H54 (cell line): ENCODE measurements at regions not wholly inside any gene's neighbourhood (a gene's known extent, or its start where the extent isn't known, plus 50 kb on each side); places are given as distances from the start of the nearest gene placed in this dataset.

ENCODE experiments used
- DNase-seq: peaks from one replicate; pipeline ENCODE4 v3.0.0; 2011; ENCODE audit warnings: low spot score, mixed read lengths; ENCODE audit not compliant: insufficient read length
- FAIRE-seq: peaks from 3 replicates; lab custom pipeline; 2011; peaks lifted over from hg19 to GRCh38; lab: Jason Lieb, UNC
- POLR2A ChIP-seq: IDR thresholded peaks from 2 replicates; pipeline ENCODE4 v1.6.1; 2011; ENCODE audit warnings: low read depth, mild to moderate bottlenecking, low read length

DNA sequence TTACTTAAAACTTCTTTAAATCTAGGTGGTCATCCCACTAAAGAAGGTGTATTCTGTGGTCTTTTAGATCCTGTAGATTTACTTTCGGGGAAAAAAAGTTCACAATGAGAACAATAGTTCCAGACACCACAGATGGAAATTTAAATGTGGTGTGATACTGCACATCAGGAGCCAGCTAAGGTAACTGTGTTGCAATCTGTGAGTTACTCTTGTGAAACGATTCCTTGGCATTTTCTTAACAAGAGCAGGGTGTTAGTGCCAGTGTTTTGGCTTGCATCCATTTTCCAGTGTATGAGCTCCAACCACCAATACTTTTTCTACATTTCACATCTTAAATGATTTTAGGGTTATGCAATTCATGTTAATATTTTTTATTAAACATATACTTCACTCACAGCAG, 674.5 kb downstream of the CETN3 start:
- no peak for TF ChIP-seq POLR2A
- DNase-seq = no peak
- no peak for FAIRE-seq

DNA sequence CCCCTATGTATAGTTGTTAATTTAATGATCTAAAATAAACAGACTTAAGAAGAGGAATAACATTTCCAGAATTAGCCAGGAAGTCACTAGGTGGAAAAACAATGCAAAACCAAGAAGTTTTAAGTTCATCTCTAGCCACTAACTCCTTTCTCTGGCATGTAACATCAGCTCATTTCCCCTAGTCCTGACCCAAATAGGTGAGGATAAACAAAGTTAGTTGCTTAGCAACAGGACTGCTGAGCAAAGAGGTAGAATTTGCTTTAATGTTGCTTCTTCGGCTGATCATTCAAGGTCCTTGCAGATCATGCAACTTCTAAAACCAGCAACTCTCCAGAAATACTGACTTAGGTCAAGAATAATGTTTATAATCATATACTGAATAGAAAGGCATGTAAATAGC, 675.8 kb downstream of the CETN3 start:
- TF ChIP-seq POLR2A = no peak
- DNase-seq (no peak), FAIRE-seq (no peak)

DNA sequence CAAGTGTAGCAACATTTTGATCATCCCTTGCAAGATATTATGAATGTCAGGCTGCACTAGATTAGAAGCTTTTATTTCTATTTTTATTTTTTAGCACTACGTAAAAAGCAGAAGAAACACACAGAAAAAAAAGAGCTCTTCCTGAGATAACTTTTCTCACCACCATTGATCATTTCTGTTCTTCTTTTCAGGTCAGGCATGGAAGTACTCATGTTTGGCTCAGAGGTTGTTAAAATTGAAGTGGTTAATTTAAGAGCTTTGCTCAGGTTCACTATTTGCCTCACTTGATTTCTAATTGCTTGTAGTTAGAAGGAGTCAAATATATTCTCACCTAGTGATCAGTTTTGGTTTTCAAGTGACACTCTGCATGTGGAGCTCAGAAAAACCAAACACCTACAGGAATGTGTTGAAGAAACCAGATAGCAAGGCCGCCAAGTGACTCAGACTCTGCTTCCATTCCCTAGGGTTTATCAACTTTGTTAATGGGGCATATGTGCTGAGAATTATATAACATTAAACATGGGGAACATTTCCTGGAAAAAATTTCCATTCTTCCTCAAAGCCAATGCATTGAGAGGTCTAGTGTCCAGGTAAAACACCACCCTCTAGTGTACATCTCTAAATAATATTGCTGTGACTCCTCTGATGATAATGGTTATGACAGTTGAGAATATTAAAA, 679.8 kb downstream of the CETN3 start:
- no peak for FAIRE-seq
- DNase-seq = no peak
- TF ChIP-seq POLR2A = no peak

DNA sequence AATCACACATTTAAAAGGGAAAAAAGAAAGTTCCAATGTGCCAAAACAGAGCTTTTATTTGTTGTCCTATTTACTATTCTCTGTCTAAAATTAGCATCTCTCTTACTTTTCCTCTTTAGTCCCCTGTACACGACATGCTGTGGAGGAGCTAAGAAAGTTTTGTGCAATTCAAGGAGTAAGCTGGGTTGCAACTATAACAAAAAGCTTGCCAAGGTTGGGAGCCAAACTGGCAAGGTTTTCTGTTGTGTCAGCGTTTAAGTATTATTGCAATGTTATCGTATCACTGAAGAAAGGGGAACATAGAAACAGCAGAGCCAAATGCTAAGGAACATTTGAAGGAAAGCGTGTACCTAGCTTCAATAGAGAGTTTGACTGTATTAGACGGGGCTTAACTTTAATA, 680.8 kb downstream of the CETN3 start:
- no peak for FAIRE-seq
- TF ChIP-seq POLR2A = no peak
- DNase-seq = no peak

DNA sequence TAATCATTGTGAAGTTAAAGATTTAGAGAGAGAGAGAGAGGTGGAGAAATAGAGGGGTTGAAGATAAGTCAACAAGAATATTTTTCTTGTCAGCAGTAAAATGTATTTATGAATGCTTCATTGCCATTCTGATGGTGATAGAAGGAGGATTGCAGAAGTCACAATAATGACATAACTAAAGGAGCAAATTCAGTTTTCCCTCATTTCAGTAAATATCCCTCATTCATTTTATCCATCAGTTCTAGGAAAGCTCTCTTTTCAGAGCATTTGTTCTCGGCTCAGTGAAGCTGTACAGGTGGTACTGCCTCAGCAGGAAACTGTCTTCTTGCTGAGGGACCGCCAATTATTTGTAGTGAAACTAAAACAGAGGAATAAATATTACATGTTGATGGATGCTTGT, 681.4 kb downstream of the CETN3 start:
- DNase-seq (no peak), FAIRE-seq (no peak)
- no peak for TF ChIP-seq POLR2A

DNA sequence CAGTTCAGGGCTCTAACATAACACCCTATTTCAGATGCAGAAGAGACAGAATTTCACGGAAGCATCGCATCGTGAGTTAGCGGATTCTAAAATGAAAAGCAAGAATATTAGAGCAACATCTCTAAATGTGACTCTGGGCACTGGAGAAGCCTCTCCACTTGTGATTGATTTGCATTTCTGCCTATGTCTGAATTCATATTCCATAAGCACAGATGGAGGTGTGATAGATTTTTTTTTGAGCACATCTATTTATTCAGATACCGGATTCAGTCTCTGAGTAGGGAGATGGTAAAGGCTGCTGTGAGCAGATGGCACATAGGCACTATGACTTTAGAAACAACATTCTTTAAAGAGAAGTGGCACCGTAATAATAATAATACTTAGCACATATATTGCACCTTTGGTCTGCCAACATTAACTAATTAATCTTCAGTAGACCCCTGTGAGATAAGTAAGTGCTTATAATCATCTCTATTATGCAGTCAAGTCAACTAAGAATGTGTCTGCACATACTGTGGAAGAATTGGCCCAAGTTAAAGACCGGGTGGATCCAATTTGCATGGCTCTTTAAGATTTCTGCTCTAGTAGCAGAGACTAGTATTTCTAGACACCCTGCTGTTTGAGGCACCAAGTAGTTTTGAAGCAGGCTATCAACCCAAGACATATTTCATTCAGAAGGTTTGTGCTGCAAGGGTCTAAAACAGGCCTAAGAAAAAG, 685.0 kb downstream of the CETN3 start:
- DNase-seq (no peak), FAIRE-seq (no peak)
- no peak for TF ChIP-seq POLR2A

DNA sequence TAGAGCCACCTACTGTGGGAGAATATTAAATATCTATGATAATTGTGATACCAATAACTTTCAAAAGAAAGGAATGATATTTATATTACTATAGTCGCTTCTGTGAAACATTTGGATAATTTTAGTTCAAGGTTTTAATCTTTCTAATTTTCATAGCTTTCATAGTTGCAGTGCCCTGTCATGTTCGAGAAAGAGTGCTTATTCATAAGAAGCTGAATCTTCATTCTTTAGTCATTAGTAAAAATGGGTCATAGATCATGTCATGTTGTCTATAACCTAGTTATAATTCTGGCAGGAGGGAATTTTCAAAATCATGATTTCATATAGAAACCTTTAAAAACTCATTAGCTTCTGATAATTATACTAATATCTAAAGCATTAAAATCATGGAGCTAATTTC, 685.6 kb downstream of the CETN3 start:
- FAIRE-seq (no peak), DNase-seq (no peak)
- no peak for TF ChIP-seq POLR2A

DNA sequence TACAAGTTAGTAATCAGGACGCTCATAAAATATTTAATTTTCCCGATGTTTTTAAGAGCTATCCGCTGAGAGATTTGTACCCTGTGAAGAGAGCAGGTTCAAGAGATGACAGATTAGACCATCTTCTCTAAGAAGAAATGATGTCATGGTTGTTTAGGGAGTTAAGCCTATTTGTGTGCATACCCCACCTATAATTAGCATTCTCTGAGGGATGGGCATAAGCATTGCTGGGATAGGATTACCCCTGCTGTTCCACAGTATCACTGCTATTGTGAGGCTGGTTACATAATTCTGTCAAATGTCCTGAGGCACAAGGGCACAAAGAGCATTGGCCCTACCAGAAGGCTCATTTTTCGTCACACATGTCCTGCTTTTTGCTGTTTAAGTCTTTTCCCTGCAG, 687.0 kb downstream of the CETN3 start:
- FAIRE-seq (no peak), DNase-seq (no peak)
- TF ChIP-seq POLR2A = no peak

DNA sequence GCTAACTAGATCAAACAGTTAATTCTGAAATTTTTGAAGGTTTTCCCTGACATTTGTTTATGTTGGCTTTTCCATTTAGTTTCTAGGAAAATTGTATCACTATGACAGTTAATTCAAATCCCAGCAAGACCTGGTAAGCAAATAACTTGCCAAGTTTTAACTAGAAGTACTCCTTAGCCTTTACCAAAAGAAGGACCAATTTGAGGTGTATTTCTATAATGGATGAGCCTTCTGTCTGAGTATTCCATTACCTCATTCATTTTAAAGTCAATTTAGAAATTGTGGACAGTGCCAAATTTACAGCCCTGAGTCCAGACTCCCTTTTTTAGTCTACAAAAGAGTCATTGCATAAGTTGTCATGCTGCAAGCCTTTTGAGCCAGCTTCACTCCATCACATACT, 687.6 kb downstream of the CETN3 start:
- DNase-seq = no peak
- TF ChIP-seq POLR2A = no peak
- no peak for FAIRE-seq

DNA sequence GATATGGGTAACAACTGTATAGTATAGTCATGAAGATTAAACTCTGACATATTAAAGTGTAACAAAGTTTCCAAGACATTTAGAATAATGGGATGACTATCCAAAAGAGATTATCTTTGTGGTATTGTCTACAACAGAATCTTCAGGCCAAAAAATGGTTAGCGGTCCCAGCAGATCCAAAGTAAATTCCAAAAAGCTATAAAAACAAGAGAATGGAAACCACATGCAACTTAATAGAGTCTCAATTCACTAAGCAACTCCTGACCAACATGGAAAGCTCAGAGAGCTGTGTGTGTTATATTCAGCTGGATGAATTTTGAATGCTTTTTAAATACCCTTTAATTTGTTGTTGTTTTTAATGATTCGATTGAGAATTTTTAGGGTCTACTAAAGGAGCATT, 688.2 kb downstream of the CETN3 start:
- TF ChIP-seq POLR2A = no peak
- no peak for FAIRE-seq

DNA sequence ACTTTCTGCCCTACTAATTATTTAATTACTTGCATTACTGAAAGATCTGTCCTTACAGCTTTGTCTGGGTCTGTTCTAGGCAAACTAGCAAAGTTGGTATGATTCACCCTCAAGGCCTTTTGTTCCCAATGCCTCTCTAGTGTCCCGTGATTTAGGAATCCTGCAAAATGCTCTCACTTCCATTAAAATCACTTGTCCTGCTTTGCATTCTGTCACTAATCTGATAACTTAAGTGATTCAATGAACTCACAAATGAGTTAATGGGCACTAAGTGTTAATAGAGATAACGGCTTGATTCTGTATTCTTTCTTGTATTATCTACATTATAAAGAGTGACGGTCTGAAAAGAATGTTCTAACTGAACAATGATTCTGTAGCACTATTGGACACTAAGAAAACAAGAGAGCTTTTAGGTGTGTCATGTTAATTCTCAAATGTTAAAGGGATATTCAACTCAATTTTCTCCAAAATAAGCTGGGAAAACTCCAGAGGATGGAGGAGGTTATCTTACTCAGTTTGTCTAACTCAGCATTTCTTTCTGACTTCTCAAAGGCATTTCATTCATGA, 697.3 kb downstream of the CETN3 start:
- FAIRE-seq = no peak
- TF ChIP-seq POLR2A = no peak
- DNase-seq = no peak

More for the DNA sequence above, 688.2 kb downstream of the CETN3 start:
- no peak for DNase-seq

DNA sequence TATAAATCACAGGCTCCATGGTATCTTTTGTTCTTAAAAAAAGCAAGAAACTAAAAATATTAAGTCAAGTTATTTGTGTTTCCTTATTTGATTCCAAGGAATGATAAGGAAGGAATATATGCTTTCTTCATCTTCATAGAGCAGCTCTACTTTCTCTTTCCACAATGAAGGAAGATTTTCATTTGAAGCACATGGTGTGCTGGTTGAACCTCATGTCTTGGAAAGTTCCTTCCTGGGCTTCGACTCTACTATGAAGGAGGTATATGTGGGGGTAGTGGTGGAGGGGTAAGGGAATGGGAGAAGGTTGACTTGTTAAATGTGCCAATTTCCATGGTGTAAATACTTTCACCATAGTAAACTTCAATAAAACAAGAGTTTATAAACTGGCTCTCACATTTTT, 698.0 kb downstream of the CETN3 start:
- FAIRE-seq (no peak), DNase-seq (no peak)
- TF ChIP-seq POLR2A = no peak

DNA sequence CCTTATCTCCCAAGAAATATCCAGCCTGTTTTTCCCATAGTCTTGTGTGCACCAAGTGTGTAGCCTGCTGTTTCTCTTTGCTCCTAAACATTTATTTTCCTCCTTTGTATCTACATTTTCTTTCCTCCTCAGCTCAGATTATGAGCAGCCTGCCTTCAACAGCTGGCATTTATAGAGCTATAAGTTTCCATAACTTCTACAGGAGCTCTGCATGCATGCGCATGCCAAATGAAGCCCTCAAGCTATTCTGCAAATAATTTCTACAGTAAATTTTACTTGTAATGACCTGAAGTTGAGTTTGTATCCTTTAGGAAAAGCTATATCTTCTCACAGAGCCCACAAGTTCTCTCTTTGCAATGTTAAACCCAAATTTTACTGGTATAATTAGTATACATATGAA, 699.5 kb downstream of the CETN3 start:
- FAIRE-seq (no peak), DNase-seq (no peak)

DNA sequence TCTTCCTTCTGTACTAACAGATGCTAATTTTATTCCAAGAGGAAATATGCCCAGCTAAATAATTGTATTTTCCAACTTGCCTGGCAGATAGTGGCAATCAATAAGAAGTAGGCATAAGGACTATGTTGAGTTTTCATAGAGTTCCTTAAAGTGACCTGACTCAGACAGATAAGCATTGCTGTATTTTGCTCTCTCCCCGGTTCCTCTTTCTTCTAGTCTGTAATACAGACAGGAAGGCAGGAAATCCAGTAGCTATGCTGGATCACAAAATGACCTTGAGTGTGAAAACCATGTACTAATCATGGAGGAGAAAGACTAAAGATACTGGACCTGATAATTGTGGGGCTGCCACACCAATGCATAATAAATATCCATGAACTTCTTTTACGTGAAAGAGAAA, 701.7 kb downstream of the CETN3 start:
- DNase-seq (no peak), FAIRE-seq (no peak)
- no peak for TF ChIP-seq POLR2A

More for the DNA sequence above, 699.5 kb downstream of the CETN3 start:
- TF ChIP-seq POLR2A = no peak

DNA sequence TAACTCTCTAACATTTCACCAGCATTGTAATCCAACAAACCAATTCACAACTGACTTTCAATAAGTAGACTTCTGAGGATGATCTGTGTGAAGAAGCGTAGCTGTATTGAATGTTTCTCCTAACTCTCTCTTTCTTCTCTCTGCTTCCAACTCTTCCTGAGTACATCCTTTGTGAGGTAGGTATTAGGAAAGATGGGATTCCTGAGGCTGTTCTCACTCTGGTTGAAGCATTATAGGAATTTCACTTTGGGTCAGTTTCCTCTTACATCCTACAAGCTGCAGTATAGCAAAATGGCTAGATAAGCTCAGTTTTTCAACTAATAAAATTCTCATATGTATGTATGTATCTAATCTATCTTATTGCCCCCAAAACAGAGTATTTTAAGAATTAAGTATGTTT, 702.8 kb downstream of the CETN3 start:
- FAIRE-seq (no peak), DNase-seq (no peak)
- TF ChIP-seq POLR2A = no peak
